ENCODE measurements at regions not wholly inside any gene's neighbourhood (a gene's known extent, or its start where the extent isn't known, plus 50 kb on each side); places are given as distances from the start of the nearest gene placed in this dataset.
"Not testable (repeated sequence)": the region's sequence is repeated elsewhere in the genome, so short reads cannot be mapped to it uniquely, and the experiment has no call there.

- H3K36me3 ChIP-seq (ENCODE audit: control insufficient read depth in 2 of 2, insufficient read depth in 2 of 2, low read length in 1 of 2); H3K9me3 ChIP-seq (ENCODE audit: control insufficient read depth in 2 of 2, insufficient read depth in 1 of 2, low read depth in 1 of 2, low read length in 1 of 2); H3K27me3 ChIP-seq (ENCODE audit: control insufficient read depth in 1 of 2, insufficient read depth in 2 of 2, low read length in 2 of 2); H3K27ac ChIP-seq (ENCODE audit: low read depth in 2 of 2, low read length in 1 of 2); H3K4me1 ChIP-seq (ENCODE audit: control insufficient read depth in 2 of 2, insufficient read depth in 2 of 2, low read length in 1 of 2); H3K4me3 ChIP-seq (ENCODE audit: low read depth in 1 of 2, low read length in 2 of 2): not testable (repeated sequence)
- 77 to 88% methylated on average over 20 to 21 of the region's 22 CpGs for WGBS, 2 donors
These were observed 171.7 kb upstream of the RAB6C start for GRCh38 chr2:129807642-129808338.

- no peak overlapping the region for H3K27ac ChIP-seq (ENCODE audit: low read depth in 2 of 2, low read length in 1 of 2)
- 41 to 67% methylated on average over 3 of the region's 3 CpGs for WGBS, 2 donors
- H3K4me3 ChIP-seq (ENCODE audit: low read depth in 1 of 2, low read length in 2 of 2), result no peak overlapping the region
- no peaks in the 10 kb centered on the region for H3K27me3 ChIP-seq (ENCODE audit: control insufficient read depth in 1 of 2, insufficient read depth in 2 of 2, low read length in 2 of 2)
- H3K9me3 ChIP-seq (ENCODE audit: control insufficient read depth in 2 of 2, insufficient read depth in 1 of 2, low read depth in 1 of 2, low read length in 1 of 2), result peaks cover 0 to 3% of the 10 kb centered on the region in 2 donors
- H3K4me1 ChIP-seq (ENCODE audit: control insufficient read depth in 2 of 2, insufficient read depth in 2 of 2, low read length in 1 of 2), result no peaks in the 10 kb centered on the region
- no peaks in the 10 kb centered on the region for H3K36me3 ChIP-seq (ENCODE audit: control insufficient read depth in 2 of 2, insufficient read depth in 2 of 2, low read length in 1 of 2)
These were observed 168.9 kb upstream of the RAB6C start for GRCh38 chr2:129810521-129810920.

- WGBS, 2 donors, result 48 to 60% methylated on average over 4 of the region's 4 CpGs
- Histone ChIP-seq H3K27me3 (ENCODE audit: control insufficient read depth in 1 of 2, insufficient read depth in 2 of 2, low read length in 2 of 2) (no peaks in the 10 kb centered on the region), H3K4me1 (ENCODE audit: control insufficient read depth in 2 of 2, insufficient read depth in 2 of 2, low read length in 1 of 2) (no peaks in the 10 kb centered on the region), H3K36me3 (ENCODE audit: control insufficient read depth in 2 of 2, insufficient read depth in 2 of 2, low read length in 1 of 2) (no peaks in the 10 kb centered on the region), H3K4me3 (ENCODE audit: low read depth in 1 of 2, low read length in 2 of 2) (no peak overlapping the region), H3K27ac (ENCODE audit: low read depth in 2 of 2, low read length in 1 of 2) (no peak overlapping the region), H3K9me3 (ENCODE audit: control insufficient read depth in 2 of 2, insufficient read depth in 1 of 2, low read depth in 1 of 2, low read length in 1 of 2) (peaks cover 0 to 6% of the 10 kb centered on the region in 2 donors)
These were observed 167.4 kb upstream of the RAB6C start for GRCh38 chr2:129812071-129812470.

- H3K27ac ChIP-seq (ENCODE audit: low read depth in 2 of 2, low read length in 1 of 2), result no peak overlapping the region
- H3K36me3 ChIP-seq (ENCODE audit: control insufficient read depth in 2 of 2, insufficient read depth in 2 of 2, low read length in 1 of 2), result no peaks in the 10 kb centered on the region
- peaks cover 0 to 6% of the 10 kb centered on the region in 2 donors for H3K9me3 ChIP-seq (ENCODE audit: control insufficient read depth in 2 of 2, insufficient read depth in 1 of 2, low read depth in 1 of 2, low read length in 1 of 2)
- no peaks in the 10 kb centered on the region for H3K27me3 ChIP-seq (ENCODE audit: control insufficient read depth in 1 of 2, insufficient read depth in 2 of 2, low read length in 2 of 2)
- no peaks in the 10 kb centered on the region for H3K4me1 ChIP-seq (ENCODE audit: control insufficient read depth in 2 of 2, insufficient read depth in 2 of 2, low read length in 1 of 2)
- no peak overlapping the region for H3K4me3 ChIP-seq (ENCODE audit: low read depth in 1 of 2, low read length in 2 of 2)
- WGBS, 2 donors, result 80 to 92% methylated on average over 3 of the region's 3 CpGs
These were observed 166.8 kb upstream of the RAB6C start for GRCh38 chr2:129812654-129813053.

GRCh38 chr2:129813404-129813803 lies 166.1 kb upstream of the RAB6C start:
- Histone ChIP-seq H3K9me3 (ENCODE audit: control insufficient read depth in 2 of 2, insufficient read depth in 1 of 2, low read depth in 1 of 2, low read length in 1 of 2) (peaks cover 0 to 6% of the 10 kb centered on the region in 2 donors), H3K36me3 (ENCODE audit: control insufficient read depth in 2 of 2, insufficient read depth in 2 of 2, low read length in 1 of 2) (no peaks in the 10 kb centered on the region)

GRCh38 chr2:129816813-129817574 lies 162.5 kb upstream of the RAB6C start:
- H3K9me3 ChIP-seq (ENCODE audit: control insufficient read depth in 2 of 2, insufficient read depth in 1 of 2, low read depth in 1 of 2, low read length in 1 of 2), result peaks cover 0 to 6% of the 10 kb centered on the region in 2 donors

More at GRCh38 chr2:129813404-129813803, 166.1 kb upstream of the RAB6C start:
- no peaks in the 10 kb centered on the region for H3K4me1 ChIP-seq (ENCODE audit: control insufficient read depth in 2 of 2, insufficient read depth in 2 of 2, low read length in 1 of 2)
- no peak overlapping the region for H3K27ac ChIP-seq (ENCODE audit: low read depth in 2 of 2, low read length in 1 of 2)
- WGBS, 2 donors, result 79 to 83% methylated on average over 4 of the region's 4 CpGs
- no peak overlapping the region for H3K4me3 ChIP-seq (ENCODE audit: low read depth in 1 of 2, low read length in 2 of 2)
- H3K27me3 ChIP-seq (ENCODE audit: control insufficient read depth in 1 of 2, insufficient read depth in 2 of 2, low read length in 2 of 2), result no peaks in the 10 kb centered on the region

GRCh38 chr2:129819855-129820254 lies 159.6 kb upstream of the RAB6C start:
- Histone ChIP-seq H3K4me3 (ENCODE audit: low read depth in 1 of 2, low read length in 2 of 2) (no peak overlapping the region), H3K27me3 (ENCODE audit: control insufficient read depth in 1 of 2, insufficient read depth in 2 of 2, low read length in 2 of 2) (no peaks in the 10 kb centered on the region), H3K9me3 (ENCODE audit: control insufficient read depth in 2 of 2, insufficient read depth in 1 of 2, low read depth in 1 of 2, low read length in 1 of 2) (peaks cover 0 to 6% of the 10 kb centered on the region in 2 donors), H3K27ac (ENCODE audit: low read depth in 2 of 2, low read length in 1 of 2) (no peak overlapping the region), H3K36me3 (ENCODE audit: control insufficient read depth in 2 of 2, insufficient read depth in 2 of 2, low read length in 1 of 2) (no peaks in the 10 kb centered on the region), H3K4me1 (ENCODE audit: control insufficient read depth in 2 of 2, insufficient read depth in 2 of 2, low read length in 1 of 2) (peaks cover 0 to 9% of the 10 kb centered on the region in 2 donors)
- 71 to 74% methylated on average over 7 of the region's 7 CpGs for whole genome bisulfite sequencing, 2 donors

More at GRCh38 chr2:129816813-129817574, 162.5 kb upstream of the RAB6C start:
- H3K27me3 ChIP-seq (ENCODE audit: control insufficient read depth in 1 of 2, insufficient read depth in 2 of 2, low read length in 2 of 2), result no peaks in the 10 kb centered on the region
- H3K27ac ChIP-seq (ENCODE audit: low read depth in 2 of 2, low read length in 1 of 2), result no peak overlapping the region
- WGBS, 2 donors, result 77 to 85% methylated on average over 16 of the region's 16 CpGs
- no peak overlapping the region for H3K4me3 ChIP-seq (ENCODE audit: low read depth in 1 of 2, low read length in 2 of 2)
- peaks cover 0 to 9% of the 10 kb centered on the region in 2 donors for H3K4me1 ChIP-seq (ENCODE audit: control insufficient read depth in 2 of 2, insufficient read depth in 2 of 2, low read length in 1 of 2)
- H3K36me3 ChIP-seq (ENCODE audit: control insufficient read depth in 2 of 2, insufficient read depth in 2 of 2, low read length in 1 of 2), result no peaks in the 10 kb centered on the region

- Histone ChIP-seq H3K4me1 (ENCODE audit: control insufficient read depth in 2 of 2, insufficient read depth in 2 of 2, low read length in 1 of 2) (peaks cover 0 to 9% of the 10 kb centered on the region in 2 donors), H3K36me3 (ENCODE audit: control insufficient read depth in 2 of 2, insufficient read depth in 2 of 2, low read length in 1 of 2) (no peaks in the 10 kb centered on the region), H3K27ac (ENCODE audit: low read depth in 2 of 2, low read length in 1 of 2) (no peak overlapping the region), H3K9me3 (ENCODE audit: control insufficient read depth in 2 of 2, insufficient read depth in 1 of 2, low read depth in 1 of 2, low read length in 1 of 2) (no peaks in the 10 kb centered on the region), H3K27me3 (ENCODE audit: control insufficient read depth in 1 of 2, insufficient read depth in 2 of 2, low read length in 2 of 2) (no peaks in the 10 kb centered on the region), H3K4me3 (ENCODE audit: low read depth in 1 of 2, low read length in 2 of 2) (no peak overlapping the region)
- 47 to 72% methylated on average over 6 of the region's 6 CpGs for WGBS, 2 donors
These were observed 158.6 kb upstream of the RAB6C start for GRCh38 chr2:129820908-129821307.

GRCh38 chr2:129821445-129821844 lies 158.0 kb upstream of the RAB6C start:
- 53 to 63% methylated on average over 4 of the region's 4 CpGs for WGBS, 2 donors
- Histone ChIP-seq H3K27me3 (ENCODE audit: control insufficient read depth in 1 of 2, insufficient read depth in 2 of 2, low read length in 2 of 2) (no peaks in the 10 kb centered on the region), H3K36me3 (ENCODE audit: control insufficient read depth in 2 of 2, insufficient read depth in 2 of 2, low read length in 1 of 2) (no peaks in the 10 kb centered on the region), H3K9me3 (ENCODE audit: control insufficient read depth in 2 of 2, insufficient read depth in 1 of 2, low read depth in 1 of 2, low read length in 1 of 2) (no peaks in the 10 kb centered on the region), H3K27ac (ENCODE audit: low read depth in 2 of 2, low read length in 1 of 2) (no peak overlapping the region), H3K4me3 (ENCODE audit: low read depth in 1 of 2, low read length in 2 of 2) (no peak overlapping the region), H3K4me1 (ENCODE audit: control insufficient read depth in 2 of 2, insufficient read depth in 2 of 2, low read length in 1 of 2) (peaks cover 0 to 9% of the 10 kb centered on the region in 2 donors)
